Stimulated activated CD4-positive, alpha-beta T cell treated with anti-CD3 and anti-CD28 coated beads, Interleukin-12 subunit alpha, Interleukin-12 subunit beta, amount 100 ng/mL, for 4 hours (primary cell): ENCODE measurements at regions not wholly inside any gene's neighbourhood (a gene's known extent, or its start where the extent isn't known, plus 50 kb on each side); places are given as distances from the start of the nearest gene placed in this dataset.

Experiments
- DNase-seq: peaks from one replicate; pipeline ENCODE4 v3.0.0-alpha.2; 2020

DNA sequence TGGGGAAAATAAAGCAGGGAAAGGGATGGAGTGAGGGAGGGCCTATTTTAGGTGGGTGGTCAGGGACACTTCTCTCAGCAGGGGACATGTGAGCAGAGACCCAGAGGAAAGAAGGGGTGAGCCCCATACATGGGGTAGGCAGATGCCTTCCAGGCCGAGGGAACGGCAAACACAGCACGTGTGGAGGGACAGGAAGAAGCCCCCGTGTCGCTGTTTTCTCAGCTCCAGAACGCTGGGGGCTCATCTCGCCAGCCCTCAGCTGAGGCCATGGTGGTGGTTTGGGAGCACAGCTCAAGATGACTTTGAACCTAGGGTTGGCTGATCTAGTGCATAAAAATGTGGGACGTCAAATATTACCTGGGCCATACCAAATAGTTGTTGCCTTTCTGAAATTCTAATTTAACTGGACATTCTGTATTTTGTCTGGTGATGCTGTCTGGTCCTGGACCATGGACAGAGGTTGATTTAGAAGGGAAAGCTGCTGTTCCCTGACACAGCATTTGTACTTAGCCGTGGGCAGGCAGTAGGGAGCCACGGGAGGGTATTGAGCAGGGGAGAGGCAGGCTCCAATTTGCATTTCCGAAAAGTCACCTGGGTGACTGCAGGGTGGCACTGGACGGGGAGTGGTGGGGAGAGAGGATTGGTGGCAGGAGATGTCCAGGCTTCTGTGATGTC is 53.1 kb upstream of the RUNX3 start:
- no peak for DNase-seq

DNA sequence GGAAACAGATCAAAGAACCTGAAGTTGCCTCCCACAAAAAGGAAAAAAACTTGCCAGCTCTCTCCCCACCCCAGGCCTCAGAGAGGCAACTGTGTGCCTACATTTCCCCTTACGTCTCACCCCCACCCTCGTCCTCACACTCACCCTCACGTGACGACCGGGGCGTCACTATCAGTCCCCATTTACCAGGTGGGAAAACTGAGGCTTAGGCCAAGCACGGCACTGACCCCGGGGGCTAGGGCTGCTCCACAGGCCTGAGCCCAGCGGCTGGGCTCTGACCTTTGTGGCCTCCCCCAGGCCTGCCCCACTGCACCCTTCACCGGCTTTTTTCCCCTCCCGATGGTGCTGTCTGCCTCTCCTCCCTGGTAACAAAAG is 51.5 kb upstream of the RUNX3 start:
- DNase-seq: no peak

DNA sequence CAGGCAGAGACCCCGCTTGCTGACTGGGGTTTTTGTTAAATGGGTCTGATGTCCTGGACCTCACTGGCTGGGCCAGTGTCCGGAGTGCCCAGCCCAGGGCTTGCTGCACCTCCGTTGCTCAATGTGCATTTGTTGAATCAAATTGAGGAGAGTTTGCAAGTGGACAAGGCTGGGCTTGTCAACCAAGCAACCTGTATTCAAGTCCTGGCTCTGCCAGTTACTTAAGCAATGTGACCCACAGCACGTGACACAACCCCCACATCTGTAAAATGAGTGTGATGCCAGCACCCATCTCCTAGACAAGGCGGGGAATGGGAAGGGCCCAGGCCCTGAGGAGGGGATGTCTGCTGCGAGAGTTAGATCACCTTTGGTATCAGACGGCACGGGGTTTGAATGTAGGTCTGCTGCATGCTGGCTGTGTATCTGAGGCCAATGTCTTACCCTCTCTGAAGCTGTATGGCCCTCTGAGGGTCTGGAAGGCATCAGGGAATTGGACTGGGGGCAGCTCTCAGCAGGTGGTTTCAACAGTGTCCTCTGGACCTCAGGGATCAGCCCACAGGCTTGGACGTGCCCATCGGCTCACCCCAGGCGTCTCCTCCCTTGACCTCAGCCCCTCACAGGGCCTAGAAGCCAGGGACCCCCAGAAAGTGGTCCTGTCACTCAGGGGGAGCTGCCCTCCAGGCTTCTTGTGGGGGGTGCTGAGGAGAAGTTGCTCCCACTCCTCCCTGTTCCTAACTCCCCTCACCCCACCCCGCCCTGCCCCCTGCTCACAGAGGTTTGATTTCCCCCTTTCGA is 51.0 kb upstream of the RUNX3 start:
- no peak for DNase-seq
